ENCODE measurements at regions not wholly inside any gene's neighbourhood (a gene's known extent, or its start where the extent isn't known, plus 50 kb on each side); places are given as distances from the start of the nearest gene placed in this dataset.

DNA sequence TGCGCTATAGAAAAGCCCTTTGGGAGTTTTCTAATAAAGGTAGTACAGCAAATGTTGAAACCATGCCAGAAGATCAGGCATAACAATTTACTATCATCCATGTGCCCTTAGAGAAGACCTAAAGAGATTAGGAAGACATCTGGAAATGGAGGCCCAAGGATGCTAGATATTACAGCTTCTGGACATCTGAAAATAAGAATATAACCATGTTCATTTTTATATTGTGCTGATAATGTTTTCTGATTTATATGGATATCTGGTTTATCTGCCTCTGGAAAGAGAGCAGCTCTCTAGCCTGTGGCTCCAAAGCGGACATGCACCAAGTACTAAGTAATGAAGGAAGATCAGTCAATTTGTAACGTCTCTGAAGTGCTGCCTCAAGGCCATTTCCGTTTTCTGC lies 478.0 kb upstream of the DDX18 start:
- TF ChIP-seq, protein P1, sequence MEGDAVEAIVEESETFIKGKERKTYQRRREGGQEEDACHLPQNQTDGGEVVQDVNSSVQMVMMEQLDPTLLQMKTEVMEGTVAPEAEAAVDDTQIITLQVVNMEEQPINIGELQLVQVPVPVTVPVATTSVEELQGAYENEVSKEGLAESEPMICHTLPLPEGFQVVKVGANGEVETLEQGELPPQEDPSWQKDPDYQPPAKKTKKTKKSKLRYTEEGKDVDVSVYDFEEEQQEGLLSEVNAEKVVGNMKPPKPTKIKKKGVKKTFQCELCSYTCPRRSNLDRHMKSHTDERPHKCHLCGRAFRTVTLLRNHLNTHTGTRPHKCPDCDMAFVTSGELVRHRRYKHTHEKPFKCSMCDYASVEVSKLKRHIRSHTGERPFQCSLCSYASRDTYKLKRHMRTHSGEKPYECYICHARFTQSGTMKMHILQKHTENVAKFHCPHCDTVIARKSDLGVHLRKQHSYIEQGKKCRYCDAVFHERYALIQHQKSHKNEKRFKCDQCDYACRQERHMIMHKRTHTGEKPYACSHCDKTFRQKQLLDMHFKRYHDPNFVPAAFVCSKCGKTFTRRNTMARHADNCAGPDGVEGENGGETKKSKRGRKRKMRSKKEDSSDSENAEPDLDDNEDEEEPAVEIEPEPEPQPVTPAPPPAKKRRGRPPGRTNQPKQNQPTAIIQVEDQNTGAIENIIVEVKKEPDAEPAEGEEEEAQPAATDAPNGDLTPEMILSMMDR (IDR thresholded peaks at IDR 0.05): no peak
- no peak for TF ChIP-seq POLR2A (IDR thresholded peaks at IDR 0.05)

Data from lower leg skin (tissue), 3 donors.